GM21619 (cell line): ENCODE measurements at regions not wholly inside any gene's neighbourhood (a gene's known extent, or its start where the extent isn't known, plus 50 kb on each side); places are given as distances from the start of the nearest gene placed in this dataset.

ENCODE experiments used
- ATAC-seq: cut with Tn5 transposase; IDR thresholded peaks from one replicate; pipeline ENCODE4 v1.9.1; 2021; ENCODE audit not compliant: unreplicated experiment

- no peak for ATAC-seq
Observed at GRCh38 chrX:6909396-6909795, 238.1 kb upstream of the STS start.

GRCh38 chrX:6906608-6907007 lies 240.9 kb upstream of the STS start:
- no peak for ATAC-seq

GRCh38 chrX:6904156-6904555 lies 243.4 kb upstream of the STS start:
- no peak for ATAC-seq

GRCh38 chrX:6898371-6898770 lies 249.1 kb upstream of the STS start:
- no peak for ATAC-seq

GRCh38 chrX:6891404-6891803 lies 256.1 kb upstream of the STS start:
- no peak for ATAC-seq

- no peak for ATAC-seq
Observed at GRCh38 chrX:6890544-6891261, 256.8 kb upstream of the STS start.

GRCh38 chrX:6885909-6886308 lies 261.6 kb upstream of the STS start:
- no peak for ATAC-seq

- ATAC-seq = no peak
Observed at GRCh38 chrX:6885396-6885795, 262.1 kb upstream of the STS start.

GRCh38 chrX:6861456-6861855 lies 286.1 kb upstream of the STS start:
- no peak for ATAC-seq

- no peak for ATAC-seq
Observed at GRCh38 chrX:6857749-6858148, 289.8 kb upstream of the STS start.

- ATAC-seq = no peak
Observed at GRCh38 chrX:6856471-6856870, 291.0 kb upstream of the STS start.

- ATAC-seq = no peak
Observed at GRCh38 chrX:6852869-6853268, 294.6 kb upstream of the STS start.

- no peak for ATAC-seq
Observed at GRCh38 chrX:6852121-6852520, 295.4 kb upstream of the STS start.

GRCh38 chrX:6851140-6851539 lies 296.4 kb upstream of the STS start:
- ATAC-seq = no peak

- no peak for ATAC-seq
Observed at GRCh38 chrX:6849716-6850414, 297.6 kb upstream of the STS start.

GRCh38 chrX:6832619-6833018 lies 297.7 kb upstream of the VCX3A start:
- ATAC-seq = no peak

GRCh38 chrX:6826856-6827255 lies 291.9 kb upstream of the VCX3A start:
- ATAC-seq = no peak

- no peak for ATAC-seq
Observed at GRCh38 chrX:6821730-6822129, 286.8 kb upstream of the VCX3A start.

- ATAC-seq = no peak
Observed at GRCh38 chrX:6813836-6814370, 279.0 kb upstream of the VCX3A start.

- ATAC-seq = no peak
Observed at GRCh38 chrX:6812087-6812486, 277.2 kb upstream of the VCX3A start.

- no peak for ATAC-seq
Observed at GRCh38 chrX:6810776-6811175, 275.9 kb upstream of the VCX3A start.

- no peak for ATAC-seq
Observed at GRCh38 chrX:6803607-6804006, 268.7 kb upstream of the VCX3A start.
